Heart right ventricle (tissue), 16 donors: ENCODE measurements at regions not wholly inside any gene's neighbourhood (a gene's known extent, or its start where the extent isn't known, plus 50 kb on each side); places are given as distances from the start of the nearest gene placed in this dataset.
"Not testable (repeated sequence)": the region's sequence is repeated elsewhere in the genome, so short reads cannot be mapped to it uniquely, and the experiment has no call there.

ENCODE experiments used
- ATAC-seq, 8 donors: fragments of 200-7000 bp; cut with Tn5 transposase; one replicate each; pipeline ENCODE4 v1.9.1; 2020; ENCODE audit warnings: mild to moderate bottlenecking in 8 of 8, moderate library complexity in 8 of 8, moderate number of reproducible peaks in 1 of 8
- DNase-seq, 2 donors: peaks; one replicate each; pipeline ENCODE4 v3.0.0-alpha.2; 2020
- H3K27ac ChIP-seq, 10 donors: fragments of 200-600 bp; sonication (generic) in 2 of 10; one replicate each; pipeline versions ENCODE4 v1.5.0 to v1.8.0; 2020 to 2022; ENCODE audit warnings: mild to moderate bottlenecking in 3 of 10
- H3K27me3 ChIP-seq, 7 donors: fragments of 200-600 bp; one replicate each; pipeline ENCODE4 v1.8.0; 2021 to 2022; ENCODE audit warnings: mild to moderate bottlenecking in 2 of 7
- H3K36me3 ChIP-seq, 9 donors: fragments of 200-600 bp; sonication (generic) in 1 of 9; one replicate each; pipeline versions ENCODE4 v1.5.0 to v1.8.0; 2020 to 2022; ENCODE audit warnings: mild to moderate bottlenecking in 2 of 9
- H3K4me1 ChIP-seq, 9 donors: fragments of 200-600 bp; sonication (generic) in 1 of 9; one replicate each; pipeline versions ENCODE4 v1.5.0 to v1.8.0; 2020 to 2022; ENCODE audit warnings: mild to moderate bottlenecking in 4 of 9
- H3K4me3 ChIP-seq, 10 donors: fragments of 200-600 bp; sonication (generic) in 2 of 10; one replicate each; pipeline versions ENCODE4 v1.5.0 to v1.8.0; 2020 to 2022; ENCODE audit warnings: mild to moderate bottlenecking in 7 of 10, moderate library complexity in 2 of 10
- H3K9me3 ChIP-seq, 11 donors: fragments of 200-600 bp in 10 of 11; sonication (generic) in 2 of 11; one replicate each; pipeline versions ENCODE4 v1.5.0 to v1.8.0; 2013 to 2022; ENCODE audit warnings: mild to moderate bottlenecking in 2 of 11, control low read depth in 1 of 11, moderate library complexity in 1 of 11
- WGBS, 2 donors: extraction: QIAGEN DNeasy Blood & Tissue Kit; methylation state at CpG; one replicate each; pipeline ENCODE4 v1.1.7; 2013; ENCODE audit warnings: inconsistent platforms in 1 of 2; 5-methylcytosine and 5-hydroxymethylcytosine counted together
- intact Hi-C, 10 donors: fragments of 100-400 bp; cut with DNase I; formaldehyde crosslinking; loops; one replicate each; pipeline versions ENCODE4 v1.11.1 to v1.14.2; 2022
- TF ChIP-seq, protein P1 (sequence below), 9 donors: fragments of 200-600 bp; sonication (generic) in 2 of 9; IDR thresholded peaks; one replicate each; pipeline versions ENCODE4 v1.5.0 to v1.8.0; 2021 to 2022; ENCODE audit warnings: antibody characterized with exemption in 9 of 9, mild to moderate bottlenecking in 5 of 9, moderate library complexity in 1 of 9
- donor health status: Arrhythmogenic right ventricular cardiomyopathy.
- donor health status: ischemic (EF 13 %, LVEDD 7.1; RV severe dilation, severe dysfunction).
- donor health status: healthy with polysubstance abuse.
- donor health status: DM: no; HTN: yes; CAD: no.
- donor health status: DM: no; HTN: no; CAD: no.
- donor health status: ischemic (EF 25% LVEDD 6.9; RV normal size, moderate dysfunction).
- donor health status: ischemic (EF 25% LVEDD 5.7; RV mildly dilated, moderate dysfunction).
- donor health status: healthy.
- donor health status: DM: yes; HTN: yes; CAD: no.
- donor health status: Ischemic cardiomyopathy.
- donor health status: ischemic (EF 35%, LVEDD 5.7; RV mildly dilated, moderate dysfunction).
- donor health status: nonischemic (EF 11% LVEDD 7.7; RV severe dilation, severe dysfunction).
- donor health status: DM: yes; HTN: yes; CAD: no.
- donor health status: PGD.
- donor health status: ischemic (EF 29% LVEDD 5.4; RV normal size, mild dysfunction).
- donor health status: nonischemic (EF 23%, LVEDD 6.1; RV moderate dilation, normal function).

DNA sequence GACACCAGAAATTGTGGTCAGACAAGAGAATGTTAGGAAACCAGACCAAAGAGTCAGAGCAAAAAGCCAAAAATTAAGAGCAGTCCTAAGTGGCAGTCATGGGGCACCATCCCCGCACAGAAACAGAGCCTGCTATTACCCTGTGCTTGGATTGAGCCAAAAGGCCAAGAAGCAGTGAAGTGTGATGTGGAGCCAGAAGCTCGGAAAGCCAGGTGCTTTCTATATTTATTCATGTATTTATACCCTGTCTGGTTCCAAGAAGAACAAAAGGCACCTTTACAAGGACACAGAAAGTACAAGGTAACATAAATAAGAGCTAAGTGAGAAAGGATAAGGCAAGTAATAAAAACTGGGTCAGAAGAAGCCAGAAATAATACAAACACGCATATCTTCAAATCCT is 336.2 kb upstream of the CNR1 start:
- no peaks in the 10 kb centered on the region for H3K4me1 ChIP-seq
- H3K27ac ChIP-seq = no peak overlapping the region
- TF ChIP-seq, protein P1, sequence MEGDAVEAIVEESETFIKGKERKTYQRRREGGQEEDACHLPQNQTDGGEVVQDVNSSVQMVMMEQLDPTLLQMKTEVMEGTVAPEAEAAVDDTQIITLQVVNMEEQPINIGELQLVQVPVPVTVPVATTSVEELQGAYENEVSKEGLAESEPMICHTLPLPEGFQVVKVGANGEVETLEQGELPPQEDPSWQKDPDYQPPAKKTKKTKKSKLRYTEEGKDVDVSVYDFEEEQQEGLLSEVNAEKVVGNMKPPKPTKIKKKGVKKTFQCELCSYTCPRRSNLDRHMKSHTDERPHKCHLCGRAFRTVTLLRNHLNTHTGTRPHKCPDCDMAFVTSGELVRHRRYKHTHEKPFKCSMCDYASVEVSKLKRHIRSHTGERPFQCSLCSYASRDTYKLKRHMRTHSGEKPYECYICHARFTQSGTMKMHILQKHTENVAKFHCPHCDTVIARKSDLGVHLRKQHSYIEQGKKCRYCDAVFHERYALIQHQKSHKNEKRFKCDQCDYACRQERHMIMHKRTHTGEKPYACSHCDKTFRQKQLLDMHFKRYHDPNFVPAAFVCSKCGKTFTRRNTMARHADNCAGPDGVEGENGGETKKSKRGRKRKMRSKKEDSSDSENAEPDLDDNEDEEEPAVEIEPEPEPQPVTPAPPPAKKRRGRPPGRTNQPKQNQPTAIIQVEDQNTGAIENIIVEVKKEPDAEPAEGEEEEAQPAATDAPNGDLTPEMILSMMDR (IDR thresholded peaks at IDR 0.05) = no peak
- H3K27me3 ChIP-seq = no peaks in the 10 kb centered on the region
- intact Hi-C loops = no loop called here
- DNase-seq (no peak), ATAC-seq (no peak)
- H3K36me3 ChIP-seq = no peaks in the 10 kb centered on the region
- no peak overlapping the region for H3K4me3 ChIP-seq
- H3K9me3 ChIP-seq = peaks cover 0 to 28% (median 6%) of the 10 kb centered on the region in 11 donors
- 65 to 77% methylated on average over 3 of the region's 3 CpGs for WGBS, 2 donors

DNA sequence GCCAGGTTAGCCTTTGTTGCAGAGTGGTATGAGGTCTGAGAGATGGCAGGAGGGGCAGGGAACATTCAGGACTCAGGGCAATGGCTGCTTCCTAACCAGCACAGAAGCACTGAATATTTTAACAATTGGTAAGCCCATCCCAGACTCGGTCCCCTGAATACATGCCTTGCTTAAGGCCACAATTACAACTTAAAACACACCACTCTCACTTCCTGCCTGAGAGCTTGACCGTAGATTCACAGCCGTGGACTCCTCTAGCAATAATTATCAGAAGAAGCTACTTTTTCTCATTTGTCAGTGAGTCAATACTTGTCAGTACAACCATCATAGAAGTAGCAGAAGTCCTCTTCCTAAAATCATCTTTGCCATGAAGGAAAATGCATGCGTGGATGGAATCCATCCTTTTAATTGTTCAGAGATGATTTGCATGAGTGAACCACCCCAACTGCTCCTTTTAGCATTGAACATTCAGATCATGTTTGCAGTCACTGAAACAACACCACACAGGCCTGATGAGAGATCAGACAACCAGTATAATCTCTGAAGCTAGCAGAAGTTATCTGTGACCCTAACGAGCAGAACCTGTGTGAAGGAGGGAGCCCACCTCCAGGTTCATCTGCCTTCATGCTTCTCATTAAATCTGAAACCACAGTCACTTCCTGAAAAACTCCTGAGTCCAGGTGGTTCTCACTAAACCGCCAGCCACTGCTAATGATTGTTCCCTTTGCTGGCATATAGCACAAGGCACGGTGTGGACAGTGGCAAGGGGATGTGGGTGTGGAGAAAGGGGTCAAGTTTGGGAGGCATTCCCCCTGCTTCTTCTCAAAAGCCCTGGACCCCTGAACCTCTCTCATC is 333.9 kb upstream of the CNR1 start:
- ATAC-seq (no peak), DNase-seq (no peak)
- Histone ChIP-seq H3K36me3 (no peaks in the 10 kb centered on the region), H3K4me1 (no peaks in the 10 kb centered on the region), H3K27ac (no peak overlapping the region), H3K27me3 (no peaks in the 10 kb centered on the region), H3K9me3 (peaks cover 0 to 7% (median under 1%) of the 10 kb centered on the region in 11 donors), H3K4me3 (no peak overlapping the region)
- WGBS, 2 donors = 66 to 76% methylated on average over 7 of the region's 7 CpGs
- TF ChIP-seq, protein P1 (IDR thresholded peaks at IDR 0.05) = no peak
- intact Hi-C loops = loop anchor here in 5 of 10 donors (10.0 kb wide), 3 partner anchors 565 to 1425 kb away; no protein-coding TSS in a partner anchor

DNA sequence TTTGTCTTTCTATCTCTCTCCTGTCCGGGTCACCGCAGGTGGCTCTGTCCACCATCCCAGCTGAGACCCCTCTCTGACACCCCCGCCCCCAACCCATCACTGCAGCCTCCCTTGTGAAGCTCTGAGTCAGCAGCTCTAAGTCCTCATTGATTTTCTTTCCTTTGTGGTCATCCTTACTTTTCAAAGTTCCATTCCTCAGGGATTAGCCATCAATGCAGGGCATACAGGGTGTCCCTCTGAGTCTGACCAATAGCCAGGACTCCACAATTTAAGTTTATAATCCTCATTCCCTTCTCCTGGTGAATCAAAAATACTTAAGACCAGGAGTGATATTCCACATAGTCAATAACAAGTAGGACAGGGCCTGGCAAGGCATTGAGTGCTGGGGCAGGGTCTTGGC is 333.3 kb upstream of the CNR1 start:
- Histone ChIP-seq H3K4me3 (no peak overlapping the region), H3K27me3 (no peaks in the 10 kb centered on the region), H3K27ac (no peak overlapping the region), H3K36me3 (no peaks in the 10 kb centered on the region), H3K9me3 (peaks cover 0 to under 1% (median 0%) of the 10 kb centered on the region in 11 donors), H3K4me1 (no peaks in the 10 kb centered on the region)
- WGBS, 2 donors = 82 to 85% methylated on average over 3 of the region's 3 CpGs
- no peak for DNase-seq
- TF ChIP-seq, protein P1 (IDR thresholded peaks at IDR 0.05) = no peak
- intact Hi-C loops = loop anchor here in 5 of 10 donors (10.0 kb wide), 3 partner anchors 565 to 1425 kb away; no protein-coding TSS in a partner anchor
- no peak for ATAC-seq

DNA sequence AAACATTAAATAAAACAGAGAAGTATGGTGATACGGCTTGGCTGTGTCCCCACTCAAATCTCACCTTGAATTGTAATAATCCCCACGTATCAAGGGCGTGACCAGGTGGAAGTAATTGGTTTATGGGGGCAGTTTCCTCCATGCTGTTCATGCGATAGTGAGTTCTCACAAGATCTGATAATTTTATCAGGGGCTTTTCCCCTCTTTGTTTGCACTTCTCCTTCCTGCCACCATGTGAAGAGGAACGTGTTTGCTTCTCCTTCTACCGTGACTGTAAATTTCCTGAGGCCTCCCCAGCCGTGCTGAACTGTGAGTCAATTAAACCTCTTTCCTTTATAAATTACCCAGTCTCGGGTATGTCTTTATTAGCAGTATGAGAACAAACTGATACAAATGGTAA is 331.3 kb upstream of the CNR1 start:
- not testable (repeated sequence) for H3K4me1 ChIP-seq, H3K4me3 ChIP-seq, ATAC-seq, H3K27me3 ChIP-seq, H3K9me3 ChIP-seq, DNase-seq, H3K27ac ChIP-seq, H3K36me3 ChIP-seq
- 60 to 61% methylated on average over 8 of the region's 8 CpGs for WGBS, 2 donors
- intact Hi-C loops = loop anchor here in 5 of 10 donors (10.0 kb wide), 3 partner anchors 563 to 1423 kb away; no protein-coding TSS in a partner anchor
